Adrenal gland (tissue), 5 donors: ENCODE measurements at regions not wholly inside any gene's neighbourhood (a gene's known extent, or its start where the extent isn't known, plus 50 kb on each side); places are given as distances from the start of the nearest gene placed in this dataset.

ENCODE experiments used
- POLR2A ChIP-seq, 2 donors: fragments of 450-650 bp; IDR thresholded peaks; one replicate each; pipeline ENCODE4 v1.6.1; 2017; ENCODE audit warnings: antibody characterized with exemption in 2 of 2, mild to moderate bottlenecking in 2 of 2, moderate library complexity in 1 of 2
- TF ChIP-seq, protein P1 (sequence below), 6 experiments: fragments of 450-650 bp in 4 of 6; fragments of 200-600 bp in 2 of 6; sonication (generic) in 1 of 6; IDR thresholded peaks; 1 replicate in 5 of 6; 2 replicates in 1 of 6; pipeline versions ENCODE4 v1.5.1 to v1.8.0; 2016 to 2021; ENCODE audit warnings: antibody characterized with exemption in 6 of 6, mild to moderate bottlenecking in 2 of 6, moderate library complexity in 1 of 6
- donor health status: DM: no; HTN: no; CAD: no.

DNA sequence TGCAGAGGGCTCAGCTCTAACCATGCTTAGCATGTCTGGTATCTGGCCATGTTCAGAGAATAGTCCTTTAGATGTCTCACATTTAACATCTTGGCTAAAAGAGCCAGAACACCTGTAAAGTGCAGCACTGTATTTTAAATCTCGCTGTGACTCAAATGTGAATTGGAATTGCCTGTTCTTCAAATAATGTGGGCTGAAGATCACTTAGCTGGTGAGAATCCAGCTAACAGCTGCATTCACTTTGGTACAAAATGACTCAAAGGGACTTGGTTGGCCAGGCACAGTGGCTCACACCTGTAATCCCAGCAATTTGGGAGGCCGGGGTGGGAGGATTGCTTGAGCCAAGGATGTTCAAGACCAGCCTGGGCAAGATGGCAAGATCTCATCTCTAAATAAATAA, 63.5 kb upstream of the PLAC8 start:
- TF ChIP-seq POLR2A (IDR thresholded peaks at IDR 0.05): no peak
- TF ChIP-seq, protein P1, sequence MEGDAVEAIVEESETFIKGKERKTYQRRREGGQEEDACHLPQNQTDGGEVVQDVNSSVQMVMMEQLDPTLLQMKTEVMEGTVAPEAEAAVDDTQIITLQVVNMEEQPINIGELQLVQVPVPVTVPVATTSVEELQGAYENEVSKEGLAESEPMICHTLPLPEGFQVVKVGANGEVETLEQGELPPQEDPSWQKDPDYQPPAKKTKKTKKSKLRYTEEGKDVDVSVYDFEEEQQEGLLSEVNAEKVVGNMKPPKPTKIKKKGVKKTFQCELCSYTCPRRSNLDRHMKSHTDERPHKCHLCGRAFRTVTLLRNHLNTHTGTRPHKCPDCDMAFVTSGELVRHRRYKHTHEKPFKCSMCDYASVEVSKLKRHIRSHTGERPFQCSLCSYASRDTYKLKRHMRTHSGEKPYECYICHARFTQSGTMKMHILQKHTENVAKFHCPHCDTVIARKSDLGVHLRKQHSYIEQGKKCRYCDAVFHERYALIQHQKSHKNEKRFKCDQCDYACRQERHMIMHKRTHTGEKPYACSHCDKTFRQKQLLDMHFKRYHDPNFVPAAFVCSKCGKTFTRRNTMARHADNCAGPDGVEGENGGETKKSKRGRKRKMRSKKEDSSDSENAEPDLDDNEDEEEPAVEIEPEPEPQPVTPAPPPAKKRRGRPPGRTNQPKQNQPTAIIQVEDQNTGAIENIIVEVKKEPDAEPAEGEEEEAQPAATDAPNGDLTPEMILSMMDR (IDR thresholded peaks at IDR 0.05): no peak
